Panc1 (cell line): ENCODE measurements at regions not wholly inside any gene's neighbourhood (a gene's known extent, or its start where the extent isn't known, plus 50 kb on each side); places are given as distances from the start of the nearest gene placed in this dataset.

Source experiments
- ATAC-seq: fragments of 200-7000 bp; cut with Tn5 transposase; 2 replicates; pipeline ENCODE4 v1.9.1; 2020; ENCODE audit warnings: mild to moderate bottlenecking, moderate library complexity
- BruUV-seq: library from RNA; stranded (reverse); fragments of 400-500 nt; replicated peaks from 2 replicates; lab custom pipeline; 2021; lab: Mats Ljungman, UMichigan
- CTCF ChIA-PET: fragments of 300-600 bp; sonication (Branson Sonifier 250); formaldehyde crosslinking; loops from one replicate; lab custom pipeline; 2022; ENCODE audit warnings: antibody characterized with exemption; lab: Charles Lee
- POLR2A ChIA-PET: fragments of 300-600 bp; sonication (Branson Sonifier 250); formaldehyde crosslinking; loops from one replicate; lab custom pipeline; 2022; ENCODE audit warnings: antibody characterized with exemption; lab: Charles Lee
- DNase-seq: peaks from one replicate; pipeline ENCODE4 v3.0.0-alpha.2; 2010; ENCODE audit warnings: low read depth, low spot score
- H3K27ac ChIP-seq: 2 replicates; pipeline ENCODE4 v1.5.1; 2011; ENCODE audit warnings: mild to moderate bottlenecking, low read length, inconsistent platforms
- H3K27me3 ChIP-seq: fragments of 200-500 bp; sonication (Bioruptor generic); 2 replicates; pipeline ENCODE4 v1.6.0; 2014; ENCODE audit warnings: low read length, inconsistent platforms; ENCODE audit not compliant: control insufficient read depth, insufficient read depth
- H3K36me3 ChIP-seq: fragments of 200-500 bp; sonication (Bioruptor generic); 2 replicates; pipeline ENCODE4 v1.5.1; 2014; ENCODE audit warnings: inconsistent platforms, mild to moderate bottlenecking, low read length, moderate library complexity; ENCODE audit not compliant: control insufficient read depth, insufficient read depth
- H3K4me1 ChIP-seq: 2 replicates; pipeline ENCODE4 v1.5.1; 2011; ENCODE audit warnings: inconsistent platforms, mild to moderate bottlenecking, low read length, moderate library complexity; ENCODE audit not compliant: control insufficient read depth, insufficient read depth
- H3K4me3 ChIP-seq, 2 experiments: 2 replicates each; pipeline ENCODE4 v1.5.1; 2011 to 2012; ENCODE audit warnings: low read depth in 2 of 2, low read length in 2 of 2, mild to moderate bottlenecking in 2 of 2, inconsistent platforms in 1 of 2, moderate library complexity in 1 of 2
- H3K9me3 ChIP-seq: fragments of 200-500 bp; sonication (Bioruptor generic); 2 replicates; pipeline ENCODE4 v1.5.1; 2014; ENCODE audit warnings: low read depth, mild to moderate bottlenecking, inconsistent platforms, low read length, moderate library complexity; ENCODE audit not compliant: control insufficient read depth, insufficient read depth
- POLR2AphosphoS5 ChIP-seq: IDR thresholded peaks from 2 replicates; pipeline ENCODE4 v1.6.1; 2012; ENCODE audit warnings: mild to moderate bottlenecking, low read depth, low read length, moderate library complexity
- REST ChIP-seq, 2 experiments: IDR thresholded peaks; 2 replicates each; pipeline ENCODE4 v1.6.1; 2011 to 2012; ENCODE audit warnings: low read depth in 2 of 2, control low read depth in 1 of 2, low read length in 1 of 2, mild to moderate bottlenecking in 1 of 2, moderate library complexity in 1 of 2; ENCODE audit not compliant: insufficient read depth in 1 of 2
- SIN3A ChIP-seq: IDR thresholded peaks from 2 replicates; pipeline ENCODE4 v1.6.1; 2012; ENCODE audit warnings: low read depth, mild to moderate bottlenecking, low read length, moderate library complexity, borderline replicate concordance; ENCODE audit not compliant: insufficient read depth
- TCF7L2 ChIP-seq: IDR thresholded peaks from 2 replicates; pipeline ENCODE4 v1.6.1; 2011; ENCODE audit warnings: mild to moderate bottlenecking, low read depth, low read length, inconsistent platforms
- in situ Hi-C: cut with HindIII; loops from 2 replicates; pipeline ENCODE4 v1.10.0; 2016; ENCODE audit warnings: low sequenced_read_pairs, low pct_unique_long_range_greater_than_20kb
- intact Hi-C: fragments of 100-400 bp; cut with micrococcal nuclease; formaldehyde crosslinking; loops from one replicate; pipeline ENCODE4 v1.10.0; 2022; ENCODE audit not compliant: unreplicated experiment
- TF ChIP-seq, protein P1 (sequence below): fragments of 450-650 bp; IDR thresholded peaks from 2 replicates; pipeline ENCODE4 v1.5.1; 2017; ENCODE audit warnings: mild to moderate bottlenecking

GRCh38 chr7:101702362-101702850 is 73.3 kb upstream of the MYL10 start:
- TF ChIP-seq, protein P1, sequence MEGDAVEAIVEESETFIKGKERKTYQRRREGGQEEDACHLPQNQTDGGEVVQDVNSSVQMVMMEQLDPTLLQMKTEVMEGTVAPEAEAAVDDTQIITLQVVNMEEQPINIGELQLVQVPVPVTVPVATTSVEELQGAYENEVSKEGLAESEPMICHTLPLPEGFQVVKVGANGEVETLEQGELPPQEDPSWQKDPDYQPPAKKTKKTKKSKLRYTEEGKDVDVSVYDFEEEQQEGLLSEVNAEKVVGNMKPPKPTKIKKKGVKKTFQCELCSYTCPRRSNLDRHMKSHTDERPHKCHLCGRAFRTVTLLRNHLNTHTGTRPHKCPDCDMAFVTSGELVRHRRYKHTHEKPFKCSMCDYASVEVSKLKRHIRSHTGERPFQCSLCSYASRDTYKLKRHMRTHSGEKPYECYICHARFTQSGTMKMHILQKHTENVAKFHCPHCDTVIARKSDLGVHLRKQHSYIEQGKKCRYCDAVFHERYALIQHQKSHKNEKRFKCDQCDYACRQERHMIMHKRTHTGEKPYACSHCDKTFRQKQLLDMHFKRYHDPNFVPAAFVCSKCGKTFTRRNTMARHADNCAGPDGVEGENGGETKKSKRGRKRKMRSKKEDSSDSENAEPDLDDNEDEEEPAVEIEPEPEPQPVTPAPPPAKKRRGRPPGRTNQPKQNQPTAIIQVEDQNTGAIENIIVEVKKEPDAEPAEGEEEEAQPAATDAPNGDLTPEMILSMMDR, result no peak
- TF ChIP-seq TCF7L2 (no peak), POLR2AphosphoS5 (no peak), SIN3A (no peak), REST (IDR thresholded peaks at IDR 0.05; ENCODE audit: insufficient read depth in 1 of 2, low read depth in 2 of 2, low read length in 1 of 2) (no peak)
- ChIA-PET CTCF (interaction anchor here (0.7 kb wide), 1 partner anchor 158 kb away, joined by 3 read pairs; no protein-coding TSS in a partner anchor), POLR2A (interaction anchor here (0.7 kb wide), 1 partner anchor 223 kb away, joined by 7 read pairs; no protein-coding TSS in a partner anchor)
- in situ Hi-C loops, result no loop called here
- peaks cover 6% of the 10 kb centered on the region; the same call in 1 of the 2 replicates for H3K4me1 ChIP-seq
- H3K4me3 ChIP-seq, result no peak overlapping the region
- no peaks in the 10 kb centered on the region for H3K9me3 ChIP-seq
- ATAC-seq (no peak), DNase-seq (no peak)
- BruUV-seq, result no TSS peak
- no peak overlapping the region for H3K27ac ChIP-seq
- no peaks in the 10 kb centered on the region for H3K27me3 ChIP-seq
- intact Hi-C loops, result no loop called here
- H3K36me3 ChIP-seq, result no peaks in the 10 kb centered on the region

- Histone ChIP-seq H3K4me3 (no peak overlapping the region), H3K27ac (no peak overlapping the region), H3K27me3 (no peaks in the 10 kb centered on the region), H3K36me3 (no peaks in the 10 kb centered on the region), H3K9me3 (no peaks in the 10 kb centered on the region), H3K4me1 (peaks cover 6% of the 10 kb centered on the region; the same call in 1 of the 2 replicates)
- TF ChIP-seq POLR2AphosphoS5, result no peak
- TF ChIP-seq TCF7L2, result no peak
- TF ChIP-seq REST (IDR thresholded peaks at IDR 0.05; ENCODE audit: insufficient read depth in 1 of 2, low read depth in 2 of 2, low read length in 1 of 2), result no peak
- ATAC-seq, result no peak
- BruUV-seq, result no TSS peak
- no peak for DNase-seq
- POLR2A ChIA-PET, result no interaction called here
- in situ Hi-C loops (no loop called here), intact Hi-C loops (no loop called here)
- CTCF ChIA-PET, result no interaction called here
Measured at GRCh38 chr7:101705331-101705730, 76.2 kb upstream of the MYL10 start.
